OCI-LY1 (cell line): ENCODE measurements at regions not wholly inside any gene's neighbourhood (a gene's known extent, or its start where the extent isn't known, plus 50 kb on each side); places are given as distances from the start of the nearest gene placed in this dataset.

Experiments used
- H2AFZ ChIP-seq: fragments of 200-600 bp; sonication (generic), shearing (Covaris generic); 2 replicates; pipeline ENCODE4 v1.6.0; 2014; ENCODE audit warnings: antibody characterized with exemption, mild to moderate bottlenecking, low read length
- H3F3A ChIP-seq: fragments of 200-600 bp; sonication (generic), shearing (Covaris generic); 2 replicates; pipeline ENCODE4 v1.6.0; 2014; ENCODE audit warnings: mild to moderate bottlenecking, antibody characterized with exemption, low read length, moderate library complexity; ENCODE audit not compliant: insufficient read depth
- H3K27ac ChIP-seq: fragments of 200-600 bp; sonication (generic); 2 replicates; pipeline ENCODE4 v1.5.1; 2014; ENCODE audit warnings: low read length, mixed run types, mild to moderate bottlenecking, low read depth; ENCODE audit not compliant: poor library complexity, severe bottlenecking
- H3K27me3 ChIP-seq: fragments of 200-600 bp; sonication (generic); 2 replicates; pipeline ENCODE4 v1.6.0; 2014; ENCODE audit warnings: antibody characterized with exemption, mild to moderate bottlenecking, low read length, moderate library complexity; ENCODE audit not compliant: insufficient read depth
- H3K36me3 ChIP-seq: fragments of 200-600 bp; sonication (generic); 2 replicates; pipeline ENCODE4 v1.6.1; 2014; ENCODE audit warnings: mild to moderate bottlenecking, antibody characterized with exemption, low read length, moderate library complexity, mixed read lengths; ENCODE audit not compliant: insufficient read depth
- H3K4me1 ChIP-seq: fragments of 200-600 bp; sonication (generic); 2 replicates; pipeline ENCODE4 v1.5.1; 2014; ENCODE audit warnings: mild to moderate bottlenecking, low read length, moderate library complexity; ENCODE audit not compliant: insufficient read depth, severe bottlenecking
- H3K4me2 ChIP-seq: fragments of 200-600 bp; sonication (generic), shearing (Covaris generic); 2 replicates; pipeline ENCODE4 v1.6.1; 2014; ENCODE audit warnings: low read length
- H3K4me3 ChIP-seq: fragments of 200-600 bp; sonication (generic); 2 replicates; pipeline ENCODE4 v1.5.1; 2014; ENCODE audit warnings: low read length, low read depth, mild to moderate bottlenecking, mixed read lengths; ENCODE audit not compliant: poor library complexity, severe bottlenecking
- H3K79me2 ChIP-seq: fragments of 200-600 bp; shearing (Covaris generic); 2 replicates; pipeline ENCODE4 v1.6.1; 2016; ENCODE audit warnings: mixed run types, low read length, mixed read lengths; ENCODE audit not compliant: insufficient read depth
- H3K9ac ChIP-seq: fragments of 200-600 bp; sonication (generic), shearing (Covaris generic); 2 replicates; pipeline ENCODE4 v1.6.1; 2014; ENCODE audit warnings: mild to moderate bottlenecking, low read length, mixed read lengths
- H3K9me2 ChIP-seq: fragments of 200-600 bp; sonication (generic), shearing (Covaris generic); 2 replicates; pipeline ENCODE4 v1.6.1; 2014; ENCODE audit warnings: low read depth, mild to moderate bottlenecking, low read length, mixed read lengths
- H3K9me3 ChIP-seq: fragments of 200-600 bp; shearing (Covaris generic); 2 replicates; pipeline ENCODE4 v1.6.1; 2014; ENCODE audit warnings: low read length, mixed read lengths
- H4K20me1 ChIP-seq: fragments of 200-600 bp; sonication (generic), shearing (Covaris generic); 2 replicates; pipeline ENCODE4 v1.6.0; 2016; ENCODE audit warnings: mild to moderate bottlenecking, low read length; ENCODE audit not compliant: insufficient read depth
- EZH2 ChIP-seq: fragments of 200-600 bp; sonication (generic), shearing (Covaris generic); IDR thresholded peaks from 2 replicates; pipeline ENCODE4 v1.8.0; 2017; ENCODE audit warnings: borderline replicate concordance, mixed run types, mild to moderate bottlenecking, antibody characterized with exemption, low read length, moderate library complexity, mixed read lengths
- TF ChIP-seq, protein P1 (sequence below): fragments of 200-600 bp; sonication (generic), shearing (Covaris generic); IDR thresholded peaks from 2 replicates; pipeline ENCODE4 v1.5.1; 2017; ENCODE audit warnings: mild to moderate bottlenecking, antibody characterized with exemption, low read length, moderate library complexity, mixed read lengths

DNA sequence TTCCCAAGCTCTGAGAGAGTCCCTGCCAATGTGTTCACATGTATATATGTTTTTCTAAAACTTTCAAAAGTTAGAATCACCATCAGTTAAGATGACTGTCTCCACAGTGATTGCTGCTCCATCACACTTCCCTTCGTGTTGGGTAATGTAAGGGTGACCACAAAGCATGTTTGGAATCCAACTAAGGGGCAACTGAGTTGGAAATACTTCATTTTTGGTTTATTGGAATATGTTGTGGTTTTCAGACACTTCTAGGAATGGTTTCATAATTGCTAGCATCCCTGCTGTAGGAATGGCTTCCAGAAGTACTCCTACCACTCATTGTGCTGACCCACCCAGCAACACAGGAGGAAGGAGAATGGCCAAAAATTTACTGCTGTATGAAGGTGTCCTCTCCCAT, 212.5 kb upstream of the GULP1 start:
- TF ChIP-seq EZH2: no peak
- TF ChIP-seq, protein P1, sequence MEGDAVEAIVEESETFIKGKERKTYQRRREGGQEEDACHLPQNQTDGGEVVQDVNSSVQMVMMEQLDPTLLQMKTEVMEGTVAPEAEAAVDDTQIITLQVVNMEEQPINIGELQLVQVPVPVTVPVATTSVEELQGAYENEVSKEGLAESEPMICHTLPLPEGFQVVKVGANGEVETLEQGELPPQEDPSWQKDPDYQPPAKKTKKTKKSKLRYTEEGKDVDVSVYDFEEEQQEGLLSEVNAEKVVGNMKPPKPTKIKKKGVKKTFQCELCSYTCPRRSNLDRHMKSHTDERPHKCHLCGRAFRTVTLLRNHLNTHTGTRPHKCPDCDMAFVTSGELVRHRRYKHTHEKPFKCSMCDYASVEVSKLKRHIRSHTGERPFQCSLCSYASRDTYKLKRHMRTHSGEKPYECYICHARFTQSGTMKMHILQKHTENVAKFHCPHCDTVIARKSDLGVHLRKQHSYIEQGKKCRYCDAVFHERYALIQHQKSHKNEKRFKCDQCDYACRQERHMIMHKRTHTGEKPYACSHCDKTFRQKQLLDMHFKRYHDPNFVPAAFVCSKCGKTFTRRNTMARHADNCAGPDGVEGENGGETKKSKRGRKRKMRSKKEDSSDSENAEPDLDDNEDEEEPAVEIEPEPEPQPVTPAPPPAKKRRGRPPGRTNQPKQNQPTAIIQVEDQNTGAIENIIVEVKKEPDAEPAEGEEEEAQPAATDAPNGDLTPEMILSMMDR: no peak
- no peak overlapping the region for H3K4me2 ChIP-seq

DNA sequence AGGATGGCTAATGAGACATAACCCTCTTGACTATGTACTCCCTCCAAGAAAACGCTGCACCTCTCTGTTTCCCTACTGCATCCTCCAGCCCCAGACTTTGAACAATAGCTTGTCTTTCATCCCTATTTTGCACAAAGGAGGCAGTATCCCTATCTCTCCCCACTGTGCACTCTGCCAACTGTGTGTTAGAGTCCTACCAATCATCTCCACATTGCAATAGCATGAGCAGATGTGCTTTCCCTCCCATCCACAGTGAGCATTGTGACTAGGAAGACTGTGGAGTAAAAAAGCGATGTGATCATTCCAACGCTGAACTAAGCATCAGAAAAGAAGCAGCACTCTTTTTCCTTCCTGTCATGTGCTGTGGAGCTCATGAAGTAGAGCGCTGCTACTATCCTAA, 206.3 kb upstream of the GULP1 start:
- Histone ChIP-seq H3K36me3 (no peaks in the 10 kb centered on the region), H3K4me1 (no peaks in the 10 kb centered on the region), H3K79me2 (no peaks in the 10 kb centered on the region), H4K20me1 (no peaks in the 10 kb centered on the region), H3K27me3 (no peaks in the 10 kb centered on the region), H2AFZ (no peak overlapping the region), H3K9me3 (no peaks in the 10 kb centered on the region), H3K9me2 (no peaks in the 10 kb centered on the region), H3K9ac (no peak overlapping the region), H3F3A (no peaks in the 10 kb centered on the region), H3K4me3 (no peak overlapping the region), H3K4me2 (no peak overlapping the region), H3K27ac (no peak overlapping the region)
- TF ChIP-seq, protein P1: no peak
- no peak for TF ChIP-seq EZH2

More for the DNA sequence above, 212.5 kb upstream of the GULP1 start:
- no peaks in the 10 kb centered on the region for H3K4me1 ChIP-seq
- H3K9me2 ChIP-seq: no peaks in the 10 kb centered on the region
- H3K79me2 ChIP-seq: no peaks in the 10 kb centered on the region
- no peaks in the 10 kb centered on the region for H3F3A ChIP-seq
- H4K20me1 ChIP-seq: no peaks in the 10 kb centered on the region
- no peaks in the 10 kb centered on the region for H3K27me3 ChIP-seq
- H3K9ac ChIP-seq: no peak overlapping the region
- H3K27ac ChIP-seq: no peak overlapping the region
- no peak overlapping the region for H3K4me3 ChIP-seq
- no peaks in the 10 kb centered on the region for H3K9me3 ChIP-seq
- no peaks in the 10 kb centered on the region for H3K36me3 ChIP-seq
- no peak overlapping the region for H2AFZ ChIP-seq

DNA sequence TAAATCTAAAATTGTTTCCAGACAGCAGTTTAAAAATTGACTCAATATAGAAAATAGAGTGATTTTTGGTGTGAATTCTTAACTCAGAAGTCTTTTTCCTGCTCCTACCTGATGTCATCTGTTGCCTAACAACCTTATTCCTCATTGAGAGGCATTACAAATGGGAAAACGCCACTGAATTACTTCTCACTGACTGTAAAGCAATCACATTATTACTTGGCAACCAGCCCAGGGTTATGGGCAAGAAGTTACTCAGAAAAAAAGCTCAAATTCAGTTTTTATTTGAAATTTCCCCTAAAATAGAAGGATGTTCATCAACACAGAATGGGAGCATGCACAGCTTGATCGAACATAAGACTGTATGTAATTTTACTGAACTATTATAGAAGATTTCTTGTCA, 201.8 kb upstream of the GULP1 start:
- Histone ChIP-seq H3K9me2 (no peaks in the 10 kb centered on the region), H3K4me1 (no peaks in the 10 kb centered on the region), H3K4me3 (no peak overlapping the region), H3K27me3 (no peaks in the 10 kb centered on the region), H2AFZ (no peak overlapping the region), H3K79me2 (no peaks in the 10 kb centered on the region), H4K20me1 (no peaks in the 10 kb centered on the region), H3K27ac (no peak overlapping the region), H3K36me3 (no peaks in the 10 kb centered on the region), H3K9ac (no peak overlapping the region), H3F3A (no peaks in the 10 kb centered on the region), H3K9me3 (no peaks in the 10 kb centered on the region; the same call in 1 of the 2 replicates), H3K4me2 (no peak overlapping the region)
- no peak for TF ChIP-seq EZH2
- TF ChIP-seq, protein P1: no peak
